SH-SY5Y (cell line): ENCODE measurements at regions not wholly inside any gene's neighbourhood (a gene's known extent, or its start where the extent isn't known, plus 50 kb on each side); places are given as distances from the start of the nearest gene placed in this dataset.

Experiments
- GATA2 ChIP-seq: IDR thresholded peaks from 2 replicates; pipeline ENCODE4 v1.6.1; 2011; ENCODE audit warnings: mild to moderate bottlenecking, low read depth, low read length
- GATA3 ChIP-seq: IDR thresholded peaks from 2 replicates; pipeline ENCODE4 v1.6.1; 2011; ENCODE audit warnings: low read depth, mild to moderate bottlenecking, low read length, moderate library complexity

DNA sequence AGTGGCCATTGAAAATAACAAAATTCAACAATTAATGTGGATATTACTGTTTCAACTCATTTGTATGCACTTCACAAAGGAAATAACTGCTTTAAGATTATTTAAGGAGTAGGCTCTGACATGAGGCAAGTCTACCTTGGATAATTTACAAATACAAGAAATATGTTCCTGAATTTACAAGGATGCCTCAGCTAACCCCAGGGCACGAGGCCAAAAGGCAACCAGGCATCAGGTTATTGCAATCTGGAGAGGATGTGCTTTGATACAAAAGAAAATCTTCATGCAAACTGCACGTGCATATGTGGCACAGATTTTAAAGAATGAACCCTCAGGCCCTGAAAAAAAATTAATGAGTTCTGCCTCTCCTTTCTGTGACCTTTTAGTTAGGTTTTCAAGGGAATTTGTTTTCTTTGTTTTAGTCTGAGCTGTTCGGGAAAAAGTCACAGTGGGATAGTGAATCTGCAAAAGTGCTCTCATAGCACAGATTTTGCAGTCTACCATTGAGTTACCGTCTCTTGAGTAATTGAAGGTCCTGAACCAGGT is 1304.2 kb upstream of the ADGRL4 start:
- TF ChIP-seq GATA2 (no peak), GATA3 (no peak)
